ENCODE measurements at regions not wholly inside any gene's neighbourhood (a gene's known extent, or its start where the extent isn't known, plus 50 kb on each side); places are given as distances from the start of the nearest gene placed in this dataset.
"Not testable (repeated sequence)": the region's sequence is repeated elsewhere in the genome, so short reads cannot be mapped to it uniquely, and the experiment has no call there.

- no peak for DNase-seq
These were observed 51.5 kb upstream of the GRM3 start for GRCh38 chr7:86592185-86592584.

- no peak for DNase-seq
These were observed 69.7 kb upstream of the GRM3 start for GRCh38 chr7:86574006-86574405.

- DNase-seq: no peak
These were observed 84.8 kb upstream of the GRM3 start for GRCh38 chr7:86558680-86559501.

DNA sequence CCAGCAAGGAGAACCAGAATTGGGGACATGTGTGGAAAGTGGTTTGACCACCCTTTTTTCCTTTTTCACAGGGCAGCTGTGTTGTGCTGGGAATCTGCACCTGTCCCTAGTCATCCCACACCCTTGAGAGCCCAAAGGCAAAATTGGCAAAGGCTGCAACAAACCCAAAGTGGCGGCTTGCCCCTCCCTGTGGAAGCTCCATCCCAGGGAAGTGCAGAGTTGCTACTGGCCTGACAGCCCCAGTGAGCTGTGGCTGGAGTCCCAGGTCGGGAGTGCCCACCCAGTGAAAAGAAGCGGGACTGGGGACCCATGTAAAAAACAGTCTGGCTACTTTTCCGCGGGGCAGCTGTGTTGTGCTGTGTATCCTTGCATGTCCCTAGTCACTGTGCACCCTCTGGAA lies 109.1 kb upstream of the GRM3 start:
- no peak for DNase-seq

- no peak for DNase-seq
These were observed 139.5 kb upstream of the GRM3 start for GRCh38 chr7:86504229-86504628.

DNA sequence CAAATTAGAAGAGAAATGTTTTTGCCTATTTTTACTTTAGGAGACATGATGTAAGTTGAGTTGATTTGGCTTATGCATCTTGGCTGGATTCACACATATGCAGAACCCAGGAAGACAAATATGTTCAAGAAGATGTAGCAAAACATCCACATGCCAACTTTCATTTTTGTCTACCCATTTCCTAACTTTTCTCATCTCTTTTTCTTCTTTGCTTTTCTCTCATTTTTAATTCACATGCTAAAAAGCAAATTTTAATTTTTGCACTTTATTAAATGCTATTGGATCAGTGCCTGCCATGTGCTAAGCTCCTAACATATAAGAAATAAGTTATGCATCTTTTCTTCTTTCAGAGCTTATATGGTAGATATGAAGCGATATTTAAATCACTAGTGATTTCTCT lies 143.7 kb upstream of the GRM3 start:
- DNase-seq: no peak

DNA sequence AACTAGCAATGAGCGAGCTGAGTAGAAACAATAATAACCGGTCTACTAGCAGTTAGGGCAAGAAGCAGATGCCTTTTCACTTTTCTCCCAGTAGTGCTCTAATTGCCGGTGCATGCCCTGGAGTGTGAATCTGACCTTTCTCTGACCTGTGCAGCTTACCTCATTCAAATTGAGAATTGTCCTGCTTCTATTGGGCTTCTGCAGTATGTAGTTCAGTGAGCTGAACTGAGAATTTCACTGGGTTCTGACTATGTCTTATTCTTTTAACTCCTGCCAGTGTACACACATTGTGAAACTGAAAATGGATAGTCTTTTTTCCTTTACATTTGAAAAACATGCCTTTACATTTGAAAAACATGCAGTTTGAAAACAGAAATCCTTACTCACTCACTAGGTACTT lies 157.9 kb upstream of the GRM3 start:
- no peak for DNase-seq

DNA sequence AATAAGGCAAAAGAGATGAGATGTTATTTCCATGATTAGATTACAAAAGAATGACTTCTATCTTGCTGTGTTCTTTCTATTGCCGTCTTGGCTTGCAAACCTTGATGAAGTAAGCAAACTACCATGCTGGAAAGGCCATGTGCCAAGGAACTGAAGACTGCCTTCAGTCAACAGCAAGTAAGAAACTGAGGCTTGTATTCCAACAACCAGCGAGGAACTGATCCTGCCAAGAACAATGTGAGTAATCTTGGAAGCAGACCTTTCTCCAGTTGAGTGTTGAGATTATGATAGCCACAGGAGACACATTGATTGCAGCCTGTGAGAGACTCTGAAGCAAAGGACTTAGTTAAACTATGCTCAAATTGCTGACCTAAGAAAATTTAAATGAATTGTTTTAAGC lies 164.6 kb upstream of the GRM3 start:
- no peak for DNase-seq

- DNase-seq: no peak
These were observed 166.3 kb upstream of the GRM3 start for GRCh38 chr7:86477343-86477935.

GRCh38 chr7:86470763-86471162 lies 172.9 kb upstream of the GRM3 start:
- DNase-seq: no peak

- DNase-seq: peak; percentile 80
These were observed 173.9 kb upstream of the GRM3 start for GRCh38 chr7:86469680-86470295.

GRCh38 chr7:86454753-86455152 lies 189.0 kb upstream of the GRM3 start:
- no peak for DNase-seq

DNA sequence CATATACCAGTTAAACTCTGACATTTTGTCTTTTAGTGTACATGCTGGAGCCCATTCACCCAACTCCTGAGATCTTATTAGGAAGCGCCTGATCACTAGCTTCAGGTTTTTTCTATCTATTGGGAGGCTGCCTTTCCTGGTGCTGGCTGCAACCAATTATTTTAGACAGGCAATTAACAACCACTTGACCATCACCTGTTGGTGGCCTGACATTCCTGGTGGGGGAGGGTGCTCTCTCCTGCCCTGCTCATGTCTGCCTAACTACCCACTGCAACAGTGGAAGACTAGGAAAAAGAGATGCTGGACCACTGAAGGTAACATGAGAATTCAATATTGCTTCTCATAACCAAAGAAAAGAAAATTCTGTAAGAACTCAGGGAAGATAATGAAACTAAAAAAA lies 190.3 kb upstream of the GRM3 start:
- no peak for DNase-seq

GRCh38 chr7:86448856-86449255 lies 194.9 kb upstream of the GRM3 start:
- no peak for DNase-seq

DNA sequence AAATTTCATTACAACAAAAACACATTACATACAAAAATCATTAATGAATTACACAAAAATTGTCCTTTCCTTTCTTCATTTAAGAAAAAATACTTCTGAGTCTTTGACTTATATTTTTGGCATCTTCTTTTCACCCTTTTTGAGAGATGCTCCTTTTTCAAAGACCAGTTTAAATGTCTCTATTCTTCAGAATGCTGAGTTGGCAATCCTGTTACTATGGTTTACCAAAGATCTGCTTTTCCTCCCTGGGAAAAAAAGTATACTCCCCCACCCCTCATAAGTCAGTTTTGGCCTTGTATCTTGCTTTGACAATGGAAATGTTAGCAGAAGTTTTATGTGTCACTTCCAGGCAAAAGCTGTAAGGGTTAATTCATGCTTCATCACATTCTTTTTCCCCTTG lies 198.4 kb upstream of the GRM3 start:
- no peak for DNase-seq

- no peak for DNase-seq
These were observed 199.5 kb upstream of the GRM3 start for GRCh38 chr7:86444245-86444644.

DNA sequence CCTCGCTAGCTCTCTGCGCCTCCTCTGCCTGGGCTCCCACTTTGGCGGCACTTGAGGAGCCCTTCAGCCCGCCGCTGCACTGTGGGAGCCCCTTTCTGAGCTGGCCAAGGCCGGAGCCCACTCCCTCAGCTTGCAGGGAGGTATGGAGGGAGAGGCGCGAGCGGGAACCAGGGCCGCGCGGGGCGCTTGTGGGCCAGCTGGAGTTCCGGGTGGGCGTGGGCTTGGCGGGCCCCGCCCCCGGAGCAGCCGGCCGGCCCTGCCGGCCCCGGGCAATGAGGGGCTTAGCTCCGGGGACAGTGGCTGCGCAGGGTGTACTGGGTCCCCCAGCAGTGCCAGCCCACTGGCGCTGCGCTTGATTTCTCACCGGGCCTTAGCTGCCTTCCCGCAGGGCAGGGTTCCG lies 203.3 kb upstream of the GRM3 start:
- not testable (repeated sequence) for DNase-seq

GRCh38 chr7:86437951-86438450 lies 205.7 kb upstream of the GRM3 start:
- DNase-seq: no peak

DNA sequence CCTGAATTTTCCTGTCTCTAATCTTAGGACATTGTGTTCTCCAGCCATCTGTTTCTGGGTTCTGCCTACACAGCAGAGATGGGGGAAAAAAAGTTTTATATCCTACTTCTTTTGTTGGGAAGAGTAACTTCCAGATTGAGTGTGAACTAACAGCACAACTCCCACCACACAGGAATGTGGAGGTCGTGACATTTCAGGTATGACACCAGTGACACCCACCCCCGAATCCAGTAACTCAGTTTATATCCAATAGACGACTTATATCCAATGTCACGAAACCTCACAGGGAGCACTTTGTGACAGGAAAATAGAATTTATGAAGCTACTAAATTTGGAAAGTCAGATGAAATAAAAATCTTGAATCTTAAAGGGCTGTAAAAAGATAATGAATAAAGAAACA lies 211.9 kb upstream of the GRM3 start:
- no peak for DNase-seq

DNA sequence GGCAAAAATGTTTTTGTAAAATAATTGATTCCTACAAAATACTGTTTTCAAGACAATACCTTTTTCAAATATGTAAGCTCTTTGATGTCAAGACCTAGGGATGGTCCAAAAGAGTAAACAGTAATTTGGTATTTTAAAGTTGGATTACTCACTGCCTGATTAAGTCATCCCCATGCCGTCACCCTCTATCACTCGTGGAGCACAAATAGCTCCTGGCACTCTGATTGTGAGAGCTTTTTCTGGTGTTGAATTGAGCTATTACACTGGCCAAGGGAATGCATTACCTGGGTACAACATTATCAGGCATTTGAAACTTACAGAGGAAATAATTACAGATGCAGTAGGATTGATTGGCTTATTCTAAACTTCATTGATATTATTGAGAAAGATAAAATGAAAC lies 231.9 kb upstream of the GRM3 start:
- no peak for DNase-seq

DNA sequence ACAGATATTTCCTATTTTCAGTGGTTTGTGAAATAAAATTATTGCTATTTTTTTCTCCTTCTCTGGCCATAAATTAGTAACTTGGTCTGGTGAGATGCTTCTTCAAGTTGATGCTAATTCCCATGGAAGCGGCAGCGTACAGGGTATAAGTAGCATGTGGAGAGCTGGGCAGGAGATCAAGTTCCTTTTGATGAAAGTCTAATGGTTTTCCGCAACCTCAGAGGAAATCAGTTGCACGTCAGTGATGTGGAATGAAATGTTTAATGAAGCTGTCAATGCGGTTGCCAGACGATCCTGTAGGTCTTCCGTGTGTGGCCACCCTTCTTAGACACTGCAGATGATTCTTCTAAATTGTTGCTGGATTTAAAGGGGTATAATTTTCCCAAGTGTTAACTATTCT lies 236.4 kb upstream of the GRM3 start:
- DNase-seq: no peak

DNA sequence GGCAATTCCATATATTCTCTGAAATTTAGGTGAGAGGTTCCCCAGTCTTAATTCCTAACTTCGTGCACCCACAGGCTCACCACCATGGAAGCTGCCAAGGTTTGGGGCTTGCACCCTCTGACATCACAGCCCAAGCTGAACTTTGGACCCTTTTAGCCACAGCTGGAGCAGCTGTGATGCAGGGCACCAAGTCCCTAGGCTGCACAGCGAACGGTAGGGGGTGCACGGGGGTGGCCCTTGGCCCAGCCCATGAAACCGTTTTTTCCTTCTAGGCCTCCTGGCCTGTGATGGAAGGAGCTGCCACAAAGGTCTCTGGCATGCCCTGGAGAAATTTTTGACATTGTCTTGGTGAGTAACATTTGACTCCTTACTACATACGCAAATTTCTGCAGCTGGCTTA lies 251.9 kb upstream of the GRM3 start:
- DNase-seq: no peak

GRCh38 chr7:86375602-86376001 lies 268.1 kb upstream of the GRM3 start:
- DNase-seq: not testable (repeated sequence)

GRCh38 chr7:86372262-86372661 lies 271.4 kb upstream of the GRM3 start:
- DNase-seq: no peak

Measured in NCI-H1694 (cell line).